Cardiac fibroblast (primary cell): ENCODE measurements at regions not wholly inside any gene's neighbourhood (a gene's known extent, or its start where the extent isn't known, plus 50 kb on each side); places are given as distances from the start of the nearest gene placed in this dataset.

Experiments used
- DNase-seq, 2 donors: peaks; one replicate each; pipeline versions ENCODE4 v3.0.0 to v3.0.0-alpha.2; 2010; ENCODE audit warnings: low read depth in 2 of 2
- H3K4me3 ChIP-seq, 2 donors: replicated peaks in 1 of 2; 1 replicate in 1 of 2; 2 replicates in 1 of 2; pipeline ENCODE4 v1.5.1; 2011; ENCODE audit warnings: low read depth in 2 of 2, low read length in 2 of 2, mild to moderate bottlenecking in 2 of 2, moderate library complexity in 1 of 2
- TF ChIP-seq, protein P1 (sequence below): IDR thresholded peaks from one replicate; pipeline ENCODE4 v1.5.1; 2011; ENCODE audit warnings: low read depth, mild to moderate bottlenecking, low read length, inconsistent platforms

DNA sequence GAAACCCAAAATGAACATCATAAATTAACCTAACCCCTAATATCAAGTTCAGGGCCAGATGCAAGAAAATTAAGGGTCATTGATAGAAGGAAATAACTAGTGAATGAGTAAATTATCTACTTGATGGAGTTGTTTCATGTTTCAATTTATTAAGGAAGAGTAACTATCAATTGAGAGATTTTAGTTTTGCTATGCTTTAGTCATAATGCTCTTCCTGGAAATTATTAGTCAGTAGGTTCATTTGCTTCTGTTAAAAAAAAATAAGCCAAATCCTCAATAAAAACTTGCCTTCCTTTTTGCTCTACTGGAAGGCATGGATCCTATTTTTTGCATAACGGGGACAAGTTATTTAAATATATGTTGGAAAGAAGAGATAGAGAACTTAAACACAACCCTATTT, 59.0 kb upstream of the HIF1A start:
- TF ChIP-seq, protein P1, sequence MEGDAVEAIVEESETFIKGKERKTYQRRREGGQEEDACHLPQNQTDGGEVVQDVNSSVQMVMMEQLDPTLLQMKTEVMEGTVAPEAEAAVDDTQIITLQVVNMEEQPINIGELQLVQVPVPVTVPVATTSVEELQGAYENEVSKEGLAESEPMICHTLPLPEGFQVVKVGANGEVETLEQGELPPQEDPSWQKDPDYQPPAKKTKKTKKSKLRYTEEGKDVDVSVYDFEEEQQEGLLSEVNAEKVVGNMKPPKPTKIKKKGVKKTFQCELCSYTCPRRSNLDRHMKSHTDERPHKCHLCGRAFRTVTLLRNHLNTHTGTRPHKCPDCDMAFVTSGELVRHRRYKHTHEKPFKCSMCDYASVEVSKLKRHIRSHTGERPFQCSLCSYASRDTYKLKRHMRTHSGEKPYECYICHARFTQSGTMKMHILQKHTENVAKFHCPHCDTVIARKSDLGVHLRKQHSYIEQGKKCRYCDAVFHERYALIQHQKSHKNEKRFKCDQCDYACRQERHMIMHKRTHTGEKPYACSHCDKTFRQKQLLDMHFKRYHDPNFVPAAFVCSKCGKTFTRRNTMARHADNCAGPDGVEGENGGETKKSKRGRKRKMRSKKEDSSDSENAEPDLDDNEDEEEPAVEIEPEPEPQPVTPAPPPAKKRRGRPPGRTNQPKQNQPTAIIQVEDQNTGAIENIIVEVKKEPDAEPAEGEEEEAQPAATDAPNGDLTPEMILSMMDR, result no peak
- H3K4me3 ChIP-seq, result no peak overlapping the region
- DNase-seq, result peak in 1 of 2 donors; percentile 22

DNA sequence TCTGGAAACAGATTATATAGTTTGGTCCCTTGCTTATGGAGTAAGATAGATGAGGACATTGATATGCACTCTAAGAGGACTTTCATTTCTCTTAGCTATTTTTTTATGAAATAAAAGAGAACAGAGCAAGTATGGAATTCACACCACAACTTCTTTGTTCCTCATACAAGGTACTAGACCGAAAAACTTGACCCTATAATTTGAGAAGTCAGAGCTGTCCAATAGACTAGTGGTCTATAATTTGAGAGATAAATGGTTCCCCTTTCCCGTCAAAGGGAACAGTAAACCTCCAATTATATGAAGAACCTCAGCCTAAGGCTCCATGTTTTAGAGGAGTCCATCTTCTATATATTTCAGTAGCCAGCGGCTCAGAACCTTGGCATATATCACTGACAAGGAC, 58.5 kb upstream of the HIF1A start:
- DNase-seq, result no peak
- TF ChIP-seq, protein P1, result no peak

DNA sequence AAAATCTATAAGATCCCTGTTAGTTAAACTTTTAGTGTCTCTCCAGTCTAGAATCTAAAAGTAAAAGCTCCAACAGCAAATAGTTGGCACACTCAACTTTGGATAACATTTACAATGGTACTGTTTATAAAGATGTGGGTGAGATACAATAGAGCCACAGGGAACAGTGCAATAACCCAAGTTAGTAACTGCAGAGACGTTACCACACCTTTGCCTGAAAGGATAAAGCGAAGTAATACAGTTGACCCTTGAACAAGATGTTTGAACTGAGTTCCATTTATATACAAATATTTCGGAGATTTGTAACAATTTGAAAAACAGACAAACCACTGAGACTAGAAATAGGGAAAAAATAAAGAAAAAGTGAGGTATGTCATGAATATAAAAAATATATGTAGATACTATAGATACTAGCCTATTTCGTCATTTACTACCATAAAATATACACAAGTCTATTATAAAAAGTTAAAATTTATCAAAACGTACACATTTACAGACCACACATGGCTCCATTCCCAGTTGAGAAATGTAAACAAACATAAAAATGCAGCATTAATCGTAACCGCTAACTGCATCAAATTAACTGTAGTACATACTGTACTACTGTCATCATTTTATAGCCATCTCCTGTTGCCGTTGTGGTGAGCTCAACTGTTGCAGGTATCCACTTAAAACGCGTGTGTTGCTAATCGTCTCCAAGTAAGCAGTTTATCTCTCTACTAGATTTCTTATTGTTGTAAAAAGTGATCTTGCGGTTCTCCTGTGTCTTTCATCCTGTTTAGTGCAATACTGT, 56.5 kb upstream of the HIF1A start:
- DNase-seq, result no peak
- no peak overlapping the region for H3K4me3 ChIP-seq
- TF ChIP-seq, protein P1, result no peak

More for the DNA sequence above, 58.5 kb upstream of the HIF1A start:
- no peak overlapping the region for H3K4me3 ChIP-seq

DNA sequence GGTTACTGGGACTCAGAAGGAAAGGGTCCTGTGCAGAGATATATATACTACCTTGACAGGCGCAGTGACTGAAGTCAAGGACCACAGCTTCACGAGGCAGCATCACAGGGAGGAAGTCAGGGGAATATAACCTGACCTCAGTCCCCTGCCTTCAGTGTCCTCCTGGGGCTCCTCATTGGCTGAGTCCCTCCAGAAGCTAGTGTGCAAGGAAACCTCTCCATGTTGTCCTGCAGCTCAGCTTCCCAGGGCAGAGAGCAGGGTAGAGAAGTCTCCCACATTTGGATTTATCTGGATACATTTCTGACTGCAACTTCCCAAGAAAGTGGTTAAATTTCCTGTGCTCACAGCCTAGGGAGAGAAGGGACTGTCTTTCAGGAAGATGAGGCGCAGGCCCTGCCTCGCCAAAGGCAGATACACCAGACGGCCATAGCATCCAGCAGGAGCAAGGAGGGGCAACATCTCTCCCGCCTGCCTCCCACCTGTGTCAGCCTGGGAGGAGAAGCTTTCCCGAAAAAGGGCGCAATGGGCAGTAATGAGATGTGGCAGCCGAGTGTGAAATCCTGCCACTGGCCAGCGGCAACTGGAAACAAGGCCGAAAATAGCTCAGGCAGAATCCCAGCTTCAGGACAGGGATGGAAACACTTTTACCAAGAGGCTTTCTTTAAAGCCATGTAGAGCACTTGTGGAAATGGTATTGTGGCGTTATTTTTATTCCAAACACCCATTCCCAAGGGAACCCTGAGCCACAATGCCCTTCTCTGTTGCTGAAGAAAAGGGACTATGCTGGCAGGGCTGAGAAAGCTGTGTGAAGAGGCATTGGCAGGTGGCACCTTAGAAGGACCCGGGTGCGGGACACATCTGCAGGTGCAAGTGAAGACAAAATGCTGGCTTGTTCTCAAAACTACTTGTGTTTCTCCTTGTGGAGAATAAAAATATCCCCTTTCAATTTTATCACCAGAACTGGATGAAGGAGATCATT, 54.9 kb upstream of the HIF1A start:
- TF ChIP-seq, protein P1, result no peak
- no peak for DNase-seq
- no peak overlapping the region for H3K4me3 ChIP-seq

DNA sequence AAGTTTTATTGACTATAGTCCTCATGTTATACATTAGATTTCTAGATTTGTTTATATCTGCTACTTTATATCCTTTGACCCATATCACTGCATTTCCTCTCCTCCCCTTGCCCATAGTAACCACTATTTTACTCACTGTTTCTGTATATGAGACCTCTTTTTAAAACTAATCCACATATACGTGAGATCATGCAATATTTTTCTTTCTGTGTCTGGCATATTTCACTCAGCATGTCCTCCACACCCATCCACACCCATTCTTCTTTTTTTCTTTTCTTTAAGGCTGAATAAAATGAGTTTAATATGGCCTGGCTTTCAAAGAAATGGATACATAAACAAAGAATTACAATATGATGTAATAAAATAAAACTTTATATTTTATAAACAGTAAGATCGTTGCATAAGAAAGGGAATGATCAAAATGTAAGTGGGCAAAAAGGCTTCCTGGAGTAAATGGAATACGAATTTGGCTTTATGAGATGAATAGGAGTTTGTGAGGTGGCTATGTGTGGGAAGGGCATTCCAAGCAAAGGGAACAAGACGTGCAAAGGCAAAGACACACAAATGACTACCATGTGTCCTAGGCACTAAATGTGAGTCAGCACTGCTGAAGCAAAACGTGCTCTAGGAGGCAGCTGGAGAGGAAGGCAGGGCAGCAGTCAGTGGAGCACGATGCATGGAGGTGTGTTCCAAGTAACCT, 53.2 kb upstream of the HIF1A start:
- peak; percentile 29 to 77 for DNase-seq
- no peak overlapping the region for H3K4me3 ChIP-seq
- TF ChIP-seq, protein P1, result no peak

DNA sequence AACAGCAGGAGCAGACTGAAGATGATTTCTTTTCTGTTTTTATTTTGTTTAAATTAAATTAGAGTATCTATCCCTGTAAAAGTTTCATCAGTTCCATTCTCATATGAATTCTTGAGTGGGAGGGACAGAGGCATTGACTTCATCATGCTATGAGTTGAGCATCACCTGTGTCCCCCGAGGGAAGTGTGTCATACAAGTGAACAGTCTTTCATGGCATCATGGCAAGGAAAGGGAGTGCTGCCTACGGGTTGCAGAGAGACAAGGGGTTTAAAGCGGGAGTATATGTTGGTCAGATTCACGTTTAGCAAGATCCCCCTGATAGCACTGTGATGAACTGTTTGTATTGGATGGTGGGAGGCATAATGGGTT, 52.7 kb upstream of the HIF1A start:
- TF ChIP-seq, protein P1, result no peak
- H3K4me3 ChIP-seq, result no peak overlapping the region
- no peak for DNase-seq
